Gastroesophageal sphincter (tissue), 3 donors: ENCODE measurements at regions not wholly inside any gene's neighbourhood (a gene's known extent, or its start where the extent isn't known, plus 50 kb on each side); places are given as distances from the start of the nearest gene placed in this dataset.

Experiments
- CTCF ChIP-seq, 4 experiments: fragments of 200-600 bp in 2 of 4; fragments of 450-650 bp in 2 of 4; sonication (generic) in 1 of 4; IDR thresholded peaks; one replicate each; pipeline ENCODE4 v1.5.1; 2017 to 2019; ENCODE audit warnings: antibody characterized with exemption in 4 of 4, mild to moderate bottlenecking in 2 of 4, moderate library complexity in 2 of 4
- EP300 ChIP-seq: sonication (generic); formaldehyde crosslinking; IDR thresholded peaks from one replicate; pipeline ENCODE4 v1.6.1; 2017; ENCODE audit warnings: antibody characterized with exemption, mild to moderate bottlenecking
- POLR2A ChIP-seq, 2 donors: fragments of 450-650 bp; IDR thresholded peaks; one replicate each; pipeline ENCODE4 v1.6.1; 2017; ENCODE audit warnings: antibody characterized with exemption in 2 of 2, mild to moderate bottlenecking in 2 of 2, moderate library complexity in 1 of 2
- POLR2AphosphoS5 ChIP-seq: sonication (generic); formaldehyde crosslinking; IDR thresholded peaks from one replicate; pipeline ENCODE4 v1.6.1; 2017; ENCODE audit warnings: antibody characterized with exemption

GRCh38 chr18:47317824-47318508 is 66.5 kb upstream of the SKOR2 start:
- TF ChIP-seq CTCF (IDR thresholded peaks at IDR 0.05) (no peak), POLR2A (IDR thresholded peaks at IDR 0.05) (no peak), EP300 (no peak), POLR2AphosphoS5 (no peak)
